COLO668 (cell line): ENCODE measurements at regions not wholly inside any gene's neighbourhood (a gene's known extent, or its start where the extent isn't known, plus 50 kb on each side); places are given as distances from the start of the nearest gene placed in this dataset.

Experiments
- DNase-seq: peaks from one replicate; lab custom pipeline; 2025; ENCODE audit not compliant: unreplicated experiment; lab: John Stamatoyannopoulos, UW

DNA sequence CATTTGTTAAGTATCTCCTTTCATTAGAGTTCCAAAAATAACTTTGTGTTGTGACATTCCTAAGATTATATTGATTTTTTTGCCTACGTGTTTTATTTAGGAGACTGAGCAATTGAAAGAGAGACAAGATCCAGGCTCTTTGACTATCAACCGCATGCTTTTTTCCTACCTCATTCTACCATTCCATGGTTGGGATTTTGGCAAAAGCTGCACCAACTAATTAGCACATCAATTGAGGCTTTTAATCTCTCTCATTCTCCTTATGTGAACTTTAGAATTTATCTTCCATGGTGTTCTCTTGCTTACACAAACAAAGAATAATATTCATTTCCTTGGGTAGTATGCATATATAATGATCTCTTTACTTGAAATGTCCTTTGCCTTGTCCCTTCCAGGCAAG lies 338.7 kb upstream of the SMC2 start:
- no peak for DNase-seq

DNA sequence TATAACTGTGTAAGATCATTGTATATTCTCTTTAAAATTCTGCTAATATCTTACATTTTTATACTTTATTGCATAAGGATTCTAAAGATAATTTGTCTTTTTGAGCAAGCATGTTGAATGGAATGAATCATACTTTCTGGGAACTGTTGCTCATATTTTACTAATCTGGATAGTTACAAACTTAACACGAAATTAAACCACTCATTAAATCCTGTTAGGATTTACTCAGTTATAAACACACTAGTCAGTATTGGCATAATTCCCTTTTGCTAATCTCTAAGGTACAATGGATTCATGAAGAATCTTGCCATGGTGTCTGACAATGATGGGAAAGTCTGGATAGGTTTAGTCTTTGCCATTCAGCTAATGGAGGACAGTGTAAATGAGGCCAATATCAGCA lies 338.1 kb upstream of the SMC2 start:
- DNase-seq = no peak

- DNase-seq = no peak
These were observed 337.0 kb upstream of the SMC2 start for GRCh38 chr9:103757062-103757461.

DNA sequence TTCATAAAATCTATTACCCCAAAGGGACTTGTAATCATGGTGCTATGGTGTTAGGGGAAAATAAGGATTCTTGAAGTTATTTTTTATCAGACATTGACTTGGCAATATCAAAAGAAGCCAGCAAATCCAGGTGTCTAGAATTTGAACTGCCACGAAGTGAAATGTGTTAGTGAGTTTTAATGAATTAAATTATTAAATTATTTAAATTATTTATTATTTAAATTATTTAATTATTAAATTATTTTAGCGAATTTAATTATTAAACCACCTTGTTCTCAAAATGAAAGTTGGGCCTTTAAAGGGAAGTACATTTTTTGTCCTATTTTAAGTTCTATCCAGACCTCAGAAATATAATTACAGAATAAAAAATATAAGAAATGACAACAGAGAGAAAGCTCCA lies 332.6 kb upstream of the SMC2 start:
- DNase-seq = no peak

- no peak for DNase-seq
These were observed 304.4 kb upstream of the SMC2 start for GRCh38 chr9:103789686-103790085.

- no peak for DNase-seq
These were observed 295.5 kb upstream of the SMC2 start for GRCh38 chr9:103798620-103799019.

DNA sequence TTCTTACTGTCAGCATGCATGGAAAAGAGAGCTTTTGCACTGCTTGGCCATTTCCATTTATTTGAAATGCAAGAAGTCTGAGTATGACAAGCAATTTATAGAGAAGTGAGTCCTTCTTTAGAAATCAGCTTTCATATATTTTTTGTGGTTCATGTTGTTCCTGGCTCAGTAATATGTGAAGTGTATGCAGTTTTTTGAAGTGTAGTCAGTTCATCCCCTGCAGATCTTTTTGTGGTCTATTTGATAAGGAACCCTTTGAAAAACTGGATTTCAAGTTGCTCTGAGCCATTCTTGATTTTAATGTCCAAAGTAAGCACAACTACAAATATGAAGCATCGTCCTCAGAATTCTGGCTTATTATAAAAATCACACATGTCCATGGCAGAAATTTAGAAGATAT lies 294.1 kb upstream of the SMC2 start:
- DNase-seq = no peak

DNA sequence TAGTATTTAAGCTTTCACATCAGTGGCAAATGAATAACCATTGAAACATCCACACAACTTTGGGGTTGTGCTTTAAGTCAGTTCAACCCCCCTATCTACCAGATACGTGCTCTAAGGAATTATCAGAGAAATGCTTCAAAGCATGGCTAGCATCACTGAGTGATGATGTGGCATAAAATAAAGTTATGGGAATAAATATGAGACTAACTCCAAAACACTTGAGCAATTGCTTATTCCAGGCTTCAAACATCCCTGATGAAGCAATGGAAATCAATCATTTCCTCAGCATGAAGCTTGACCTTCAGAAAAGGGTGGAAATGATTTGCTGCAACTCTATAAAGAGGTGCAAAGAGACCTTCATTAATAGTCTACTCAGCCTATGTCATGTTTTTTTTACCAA lies 292.0 kb upstream of the SMC2 start:
- no peak for DNase-seq

DNA sequence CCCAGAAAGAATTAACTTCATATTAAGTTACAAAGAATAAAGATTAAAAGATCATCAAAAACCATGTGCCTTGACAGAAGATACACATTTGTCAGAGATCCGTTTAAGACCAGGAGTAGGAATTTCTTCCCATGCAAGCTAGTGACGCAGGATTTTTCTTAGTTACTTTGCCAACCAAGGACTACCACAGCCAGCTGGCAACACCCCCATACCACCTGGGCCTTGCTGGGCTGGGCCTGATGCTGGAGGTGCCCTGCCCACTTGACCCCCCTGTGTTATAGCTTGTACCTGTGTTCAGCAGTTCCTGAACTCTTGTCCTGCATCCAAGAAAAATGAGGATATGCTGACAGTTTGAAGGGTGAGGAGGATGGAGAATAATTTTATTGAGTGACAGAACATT lies 290.9 kb upstream of the SMC2 start:
- DNase-seq = no peak

- DNase-seq = no peak
These were observed 289.9 kb upstream of the SMC2 start for GRCh38 chr9:103804077-103804735.

- no peak for DNase-seq
These were observed 284.4 kb upstream of the SMC2 start for GRCh38 chr9:103809745-103810144.

GRCh38 chr9:103811462-103811861 lies 282.6 kb upstream of the SMC2 start:
- no peak for DNase-seq

GRCh38 chr9:103816146-103816545 lies 278.0 kb upstream of the SMC2 start:
- DNase-seq = no peak

GRCh38 chr9:103819936-103820335 lies 274.2 kb upstream of the SMC2 start:
- DNase-seq = no peak

- DNase-seq = no peak
These were observed 273.0 kb upstream of the SMC2 start for GRCh38 chr9:103821115-103821514.

DNA sequence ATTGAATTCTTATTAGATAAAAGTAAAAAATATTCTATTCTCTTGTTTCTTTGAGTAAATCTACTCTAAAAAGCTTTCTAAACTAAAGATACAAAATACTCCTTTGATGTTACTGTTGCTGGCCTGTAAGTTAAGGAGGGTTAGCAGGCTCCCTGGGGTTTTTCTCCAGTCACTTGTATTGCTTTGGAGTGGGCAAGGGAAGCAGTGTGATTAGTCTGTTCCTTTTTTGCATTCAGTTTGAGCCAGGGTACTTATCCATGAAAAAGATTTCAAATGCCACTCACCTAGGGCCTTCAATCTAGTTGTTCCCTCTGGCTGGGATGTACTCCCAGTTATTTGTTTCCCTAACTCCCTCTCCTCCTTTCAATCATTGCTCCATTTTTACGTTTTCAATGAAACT lies 256.2 kb upstream of the SMC2 start:
- no peak for DNase-seq

DNA sequence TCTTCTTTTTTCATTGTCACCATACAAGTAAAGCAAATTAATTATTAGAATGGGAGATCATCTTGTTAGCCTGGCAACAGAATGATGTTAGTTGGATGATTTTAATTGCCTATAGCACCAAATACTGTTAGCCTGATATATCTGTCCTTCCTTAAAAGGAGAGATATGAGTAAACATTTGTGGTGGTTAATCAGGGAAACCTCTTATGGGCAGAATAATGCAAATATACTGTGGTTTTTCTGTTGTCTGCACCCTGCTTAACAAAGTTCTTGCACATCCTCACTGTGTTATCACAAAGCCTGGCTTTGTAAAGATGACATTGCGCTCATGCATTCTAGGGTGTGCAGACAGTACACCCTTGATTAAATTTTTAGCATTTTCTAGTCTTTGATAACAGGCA lies 254.9 kb upstream of the SMC2 start:
- no peak for DNase-seq

- DNase-seq = no peak
These were observed 226.2 kb upstream of the SMC2 start for GRCh38 chr9:103867886-103868285.

DNA sequence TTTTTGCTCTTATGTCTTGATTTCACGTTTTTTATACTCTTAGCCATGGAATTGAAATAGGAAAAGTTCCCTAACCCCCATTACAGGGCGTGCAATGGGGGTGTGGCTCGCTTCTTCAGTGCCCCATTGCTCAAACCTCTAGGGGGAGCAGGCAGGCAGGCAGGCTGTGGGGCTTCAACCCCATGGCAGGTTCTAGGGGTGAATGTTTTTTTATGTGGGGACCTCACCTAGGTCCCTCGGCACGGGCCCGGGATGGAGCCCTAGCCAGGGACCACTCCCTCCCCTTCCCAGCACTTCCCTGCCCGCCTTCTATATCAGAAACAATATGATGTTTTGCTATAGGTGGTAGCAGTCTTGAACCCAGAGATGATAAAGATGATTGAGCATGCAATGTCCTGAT lies 221.3 kb upstream of the SMC2 start:
- DNase-seq = no peak

DNA sequence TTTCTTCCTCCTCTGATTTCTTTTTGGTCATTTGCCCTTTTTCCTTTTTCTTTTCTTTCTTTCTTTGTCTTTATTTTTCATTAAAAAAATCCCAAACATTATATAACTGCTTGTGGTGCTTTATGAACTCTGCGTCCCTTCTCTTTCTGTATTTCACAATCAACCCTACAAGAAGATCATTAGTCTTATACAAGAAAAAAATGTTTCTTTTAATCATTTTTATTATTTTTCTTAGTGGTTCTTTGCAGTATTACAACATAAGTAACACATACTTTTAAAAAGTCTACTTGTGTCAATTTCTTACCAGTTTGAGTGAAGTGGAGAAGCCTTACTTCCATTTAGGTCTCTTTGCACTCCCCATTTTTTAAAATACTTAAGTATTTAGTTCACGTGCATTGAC lies 212.7 kb upstream of the SMC2 start:
- no peak for DNase-seq

- DNase-seq = no peak
These were observed 204.1 kb upstream of the SMC2 start for GRCh38 chr9:103889989-103890388.

DNA sequence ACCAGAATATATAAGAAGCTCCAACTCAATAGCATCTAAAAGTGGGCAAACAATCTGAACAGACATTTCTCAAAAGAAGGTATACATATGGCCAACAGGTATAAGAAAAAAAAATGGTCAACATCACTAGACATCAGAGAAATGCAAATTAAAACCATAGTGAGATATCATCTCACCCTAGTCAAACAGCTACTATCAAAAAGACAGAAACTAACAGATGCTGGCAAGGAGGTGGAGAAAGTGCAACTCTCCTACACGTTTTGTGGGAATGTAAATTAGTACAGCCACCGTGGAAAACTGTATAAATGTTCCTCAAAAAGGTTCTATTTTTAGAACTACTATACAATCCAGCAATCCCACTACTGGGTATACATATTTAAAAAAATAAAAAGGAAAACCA lies 199.9 kb upstream of the SMC2 start:
- DNase-seq = no peak

- no peak for DNase-seq
These were observed 195.6 kb upstream of the SMC2 start for GRCh38 chr9:103898550-103898949.

- DNase-seq = no peak
These were observed 194.2 kb upstream of the SMC2 start for GRCh38 chr9:103899866-103900265.
